H1 (cell line): ENCODE measurements at regions not wholly inside any gene's neighbourhood (a gene's known extent, or its start where the extent isn't known, plus 50 kb on each side); places are given as distances from the start of the nearest gene placed in this dataset.

Source experiments
- CTCF ChIA-PET: fragments of 300-600 bp; sonication (Branson Sonifier 250); formaldehyde crosslinking; loops from one replicate; lab custom pipeline; 2021; ENCODE audit not compliant: partially characterized antibody; lab: Charles Lee
- POLR2A ChIA-PET: fragments of 300-600 bp; sonication (Branson Sonifier 250); formaldehyde crosslinking; loops from one replicate; lab custom pipeline; 2021; ENCODE audit warnings: inconsistent platforms; ENCODE audit not compliant: partially characterized antibody; lab: Charles Lee
- DNase-seq, 2 experiments: peaks; one replicate each; pipeline versions ENCODE4 v3.0.0 to v3.0.0-alpha.2; 2010 to 2022; ENCODE audit warnings: low spot score in 2 of 2, low read depth in 1 of 2, mixed read lengths in 1 of 2
- FAIRE-seq: peaks from 2 replicates; lab custom pipeline; 2011; peaks lifted over from hg19 to GRCh38; lab: Jason Lieb, UNC
- H2AFZ ChIP-seq: 2 replicates; pipeline ENCODE4 v1.8.1; 2012; ENCODE audit warnings: low read length, inconsistent platforms
- H2AK5ac ChIP-seq: 2 replicates; pipeline ENCODE4 v1.6.1; 2013; ENCODE audit warnings: low read depth, low read length
- H2BK120ac ChIP-seq: replicated peaks from 2 replicates; pipeline ENCODE3; 2013; ENCODE audit warnings: low read depth, low read length, inconsistent platforms
- H2BK12ac ChIP-seq: 2 replicates; pipeline ENCODE4 v1.6.1; 2013; ENCODE audit warnings: low read depth, low read length
- H2BK15ac ChIP-seq: 2 replicates; pipeline ENCODE4 v1.6.1; 2013; ENCODE audit warnings: low read length
- H2BK20ac ChIP-seq: 2 replicates; pipeline ENCODE4 v1.6.1; 2013; ENCODE audit warnings: low read length
- H2BK5ac ChIP-seq: 2 replicates; pipeline ENCODE4 v1.6.1; 2013; ENCODE audit warnings: low read depth, low read length
- H3K14ac ChIP-seq: 2 replicates; pipeline ENCODE4 v1.6.1; 2013; ENCODE audit warnings: inconsistent platforms; ENCODE audit not compliant: insufficient read length
- H3K18ac ChIP-seq: 2 replicates; pipeline ENCODE4 v1.6.1; 2013; ENCODE audit warnings: low read length; ENCODE audit errors: extremely low read depth
- H3K23ac ChIP-seq: 2 replicates; pipeline ENCODE4 v1.6.1; 2013; ENCODE audit warnings: inconsistent platforms; ENCODE audit not compliant: insufficient read length
- H3K23me2 ChIP-seq: 2 replicates; pipeline ENCODE4 v1.6.1; 2013; ENCODE audit warnings: low read depth, low read length
- H3K27ac ChIP-seq: 2 replicates; pipeline ENCODE4 v1.6.1; 2011; ENCODE audit warnings: low read depth, low read length, inconsistent platforms
- H3K27me3 ChIP-seq, 4 experiments: replicated peaks in 1 of 4; 1 replicate in 1 of 4; 2 replicates in 3 of 4; pipeline versions ENCODE4 v1.6.1 to v1.8.1; 2011 to 2013; ENCODE audit warnings: low read length in 3 of 4, mild to moderate bottlenecking in 3 of 4, inconsistent platforms in 2 of 4, mixed read lengths in 2 of 4, moderate library complexity in 1 of 4; ENCODE audit not compliant: control insufficient read depth in 3 of 4, insufficient read depth in 3 of 4; ENCODE audit errors: extremely low read depth in 1 of 4
- H3K36me3 ChIP-seq, 4 experiments: 2 replicates each; pipeline versions ENCODE4 v1.6.1 to v1.8.1; 2011 to 2013; ENCODE audit warnings: mild to moderate bottlenecking in 4 of 4, low read length in 3 of 4, moderate library complexity in 2 of 4, control low read depth in 1 of 4, inconsistent platforms in 1 of 4; ENCODE audit not compliant: insufficient read depth in 4 of 4, control insufficient read depth in 2 of 4
- H3K4ac ChIP-seq: replicated peaks from 2 replicates; pipeline ENCODE3; 2013; ENCODE audit warnings: low read length, low read depth, mixed read lengths, inconsistent platforms; ENCODE audit not compliant: insufficient read length
- H3K4me1 ChIP-seq, 4 experiments: replicated peaks in 1 of 4; 1 replicate in 1 of 4; 2 replicates in 3 of 4; pipeline versions ENCODE4 v1.6.1 to v1.8.1; 2011 to 2013; ENCODE audit warnings: low read length in 3 of 4, inconsistent platforms in 2 of 4, mixed read lengths in 1 of 4; ENCODE audit not compliant: insufficient read depth in 4 of 4, control insufficient read depth in 3 of 4
- H3K4me2 ChIP-seq, 2 experiments: 2 replicates each; pipeline versions ENCODE4 v1.6.1 to v1.8.1; 2011 to 2013; ENCODE audit warnings: low read depth in 2 of 2, low read length in 2 of 2, control low read depth in 1 of 2, inconsistent platforms in 1 of 2, mild to moderate bottlenecking in 1 of 2; ENCODE audit not compliant: insufficient read depth in 1 of 2
- H3K4me3 ChIP-seq, 4 experiments: fragments of 200-600, 300-600 bp in 1 of 4; sonication (generic), shearing (Covaris generic), sonication (Bioruptor Twin) in 1 of 4; 2 replicates each; pipeline versions ENCODE4 v1.5.1 to v1.8.1; 2011 to 2016; ENCODE audit warnings: low read length in 4 of 4, low read depth in 3 of 4, control low read depth in 2 of 4, inconsistent platforms in 2 of 4, mild to moderate bottlenecking in 2 of 4, mixed read lengths in 1 of 4, moderate library complexity in 1 of 4; ENCODE audit not compliant: insufficient read depth in 2 of 4; ENCODE audit errors: extremely low read depth in 1 of 4
- H3K56ac ChIP-seq: replicated peaks from 2 replicates; pipeline ENCODE3; 2013; ENCODE audit warnings: low read depth, mild to moderate bottlenecking, mixed read lengths, low read length, inconsistent platforms; ENCODE audit not compliant: insufficient read length
- H3K79me1 ChIP-seq: 2 replicates; pipeline ENCODE4 v1.6.1; 2013; ENCODE audit warnings: low read depth, low read length, control low read depth
- H3K79me2 ChIP-seq, 2 experiments: 2 replicates each; pipeline versions ENCODE4 v1.6.1 to v1.8.1; 2012 to 2013; ENCODE audit warnings: low read length in 2 of 2, mild to moderate bottlenecking in 2 of 2, inconsistent platforms in 1 of 2; ENCODE audit not compliant: insufficient read depth in 2 of 2, control insufficient read depth in 1 of 2
- H3K9ac ChIP-seq, 4 experiments: replicated peaks in 1 of 4; 1 replicate in 1 of 4; 2 replicates in 3 of 4; pipeline versions ENCODE4 v1.6.1 to v1.8.1; 2011 to 2013; ENCODE audit warnings: low read depth in 3 of 4, low read length in 3 of 4, control low read depth in 2 of 4, mild to moderate bottlenecking in 2 of 4, moderate library complexity in 2 of 4, inconsistent platforms in 1 of 4; ENCODE audit errors: extremely low read depth in 1 of 4
- H3K9me3 ChIP-seq, 2 experiments: 2 replicates each; pipeline versions ENCODE4 v1.6.1 to v1.8.1; 2012 to 2013; ENCODE audit warnings: mild to moderate bottlenecking in 2 of 2, moderate library complexity in 2 of 2, control low read depth in 1 of 2, inconsistent platforms in 1 of 2, low read depth in 1 of 2, low read length in 1 of 2, mixed read lengths in 1 of 2; ENCODE audit not compliant: insufficient read depth in 2 of 2
- H4K20me1 ChIP-seq, 2 experiments: replicated peaks in 1 of 2; 2 replicates each; pipeline versions ENCODE3 to v1.8.1; 2011 to 2013; ENCODE audit warnings: inconsistent platforms in 2 of 2, low read length in 2 of 2, mild to moderate bottlenecking in 1 of 2; ENCODE audit not compliant: insufficient read depth in 2 of 2, control insufficient read depth in 1 of 2
- H4K5ac ChIP-seq: 2 replicates; pipeline ENCODE4 v1.6.1; 2013; ENCODE audit warnings: low read length, low read depth, mixed read lengths, inconsistent platforms; ENCODE audit not compliant: insufficient read length
- H4K8ac ChIP-seq: 2 replicates; pipeline ENCODE4 v1.8.0; 2013; ENCODE audit warnings: mild to moderate bottlenecking, moderate library complexity, low read length, inconsistent platforms; ENCODE audit not compliant: insufficient read depth; ENCODE audit errors: extremely low read depth
- H4K91ac ChIP-seq: replicated peaks from 2 replicates; pipeline ENCODE3; 2013; ENCODE audit warnings: low read length, mixed read lengths, inconsistent platforms; ENCODE audit not compliant: insufficient read length
- BACH1 ChIP-seq: IDR thresholded peaks from 2 replicates; pipeline ENCODE4 v1.6.1; 2012; ENCODE audit warnings: low read length, improper control_type of control experiment
- CEBPB ChIP-seq: IDR thresholded peaks from 2 replicates; pipeline ENCODE4 v1.6.1; 2012; ENCODE audit warnings: low read depth, low read length
- POLR2AphosphoS5 ChIP-seq: IDR thresholded peaks from 2 replicates; pipeline ENCODE4 v1.6.1; 2011; ENCODE audit warnings: low read depth, low read length
- RFX5 ChIP-seq: IDR thresholded peaks from 2 replicates; pipeline ENCODE4 v1.6.1; 2011; ENCODE audit warnings: low read depth, low read length, improper control_type of control experiment, borderline replicate concordance
- TAF1 ChIP-seq: IDR thresholded peaks from 2 replicates; pipeline ENCODE4 v1.6.1; 2011; ENCODE audit warnings: mild to moderate bottlenecking, low read depth, low read length
- WGBS, 2 experiments: shearing (Covaris generic) in 1 of 2; methylation state at CpG; one replicate each; pipeline versions ENCODE4 v1.1.6 to v1.1.7; 2013 to 2015; ENCODE audit warnings: low lambda C conversion rate in 2 of 2, mixed read lengths in 2 of 2, inconsistent platforms in 1 of 2, low coverage in 1 of 2, missing lambda C conversion rate in 1 of 2; ENCODE audit not compliant: insufficient replicate concordance in 2 of 2, insufficient coverage in 1 of 2, insufficient read length in 1 of 2; ENCODE audit errors: extremely low coverage in 1 of 2, missing lambda C conversion rate in 1 of 2; 5-methylcytosine and 5-hydroxymethylcytosine counted together
- TF ChIP-seq, protein P1 (sequence below), 3 experiments: IDR thresholded peaks; 1 replicate in 2 of 3; 2 replicates in 1 of 3; pipeline versions ENCODE4 v1.5.1 to v1.6.1; 2011; ENCODE audit warnings: low read length in 3 of 3, mild to moderate bottlenecking in 3 of 3, inconsistent platforms in 2 of 3, low read depth in 1 of 3, moderate library complexity in 1 of 3; ENCODE audit not compliant: insufficient read depth in 1 of 3; ENCODE audit errors: control extremely low read depth in 1 of 3

DNA sequence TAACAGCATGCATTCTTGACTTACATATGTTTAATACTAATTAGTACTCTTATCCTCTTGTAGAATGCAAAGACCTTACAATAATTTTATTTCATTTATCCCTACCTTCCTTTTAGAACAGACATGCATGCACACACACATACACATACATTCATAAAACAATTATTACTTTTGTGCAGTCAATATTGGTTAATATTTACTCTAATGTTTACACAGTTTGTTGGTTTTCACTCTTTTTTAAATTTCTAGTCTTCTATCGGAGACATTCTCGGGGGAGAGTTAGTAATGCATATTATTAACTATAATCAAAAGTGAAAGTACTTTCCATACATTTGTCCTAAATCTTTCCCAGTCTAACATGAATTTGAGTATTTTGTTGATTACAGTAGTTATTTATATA, 317.7 kb upstream of the DPH6 start:
- CTCF ChIA-PET = no interaction called here
- 92% methylated on average over 2 of the region's 2 CpGs; no CpG with 5 or more reads in 1 of the 2 experiments for WGBS, 2 experiments
- H3K56ac ChIP-seq = no peak overlapping the region
- no peak for TF ChIP-seq BACH1
- no peak for TF ChIP-seq CEBPB
- TF ChIP-seq, protein P1, sequence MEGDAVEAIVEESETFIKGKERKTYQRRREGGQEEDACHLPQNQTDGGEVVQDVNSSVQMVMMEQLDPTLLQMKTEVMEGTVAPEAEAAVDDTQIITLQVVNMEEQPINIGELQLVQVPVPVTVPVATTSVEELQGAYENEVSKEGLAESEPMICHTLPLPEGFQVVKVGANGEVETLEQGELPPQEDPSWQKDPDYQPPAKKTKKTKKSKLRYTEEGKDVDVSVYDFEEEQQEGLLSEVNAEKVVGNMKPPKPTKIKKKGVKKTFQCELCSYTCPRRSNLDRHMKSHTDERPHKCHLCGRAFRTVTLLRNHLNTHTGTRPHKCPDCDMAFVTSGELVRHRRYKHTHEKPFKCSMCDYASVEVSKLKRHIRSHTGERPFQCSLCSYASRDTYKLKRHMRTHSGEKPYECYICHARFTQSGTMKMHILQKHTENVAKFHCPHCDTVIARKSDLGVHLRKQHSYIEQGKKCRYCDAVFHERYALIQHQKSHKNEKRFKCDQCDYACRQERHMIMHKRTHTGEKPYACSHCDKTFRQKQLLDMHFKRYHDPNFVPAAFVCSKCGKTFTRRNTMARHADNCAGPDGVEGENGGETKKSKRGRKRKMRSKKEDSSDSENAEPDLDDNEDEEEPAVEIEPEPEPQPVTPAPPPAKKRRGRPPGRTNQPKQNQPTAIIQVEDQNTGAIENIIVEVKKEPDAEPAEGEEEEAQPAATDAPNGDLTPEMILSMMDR (IDR thresholded peaks at IDR 0.05; ENCODE audit: control extremely low read depth in 1 of 3, insufficient read depth in 1 of 3, low read depth in 1 of 3, low read length in 3 of 3) = no peak
- no peak for TF ChIP-seq TAF1
- TF ChIP-seq POLR2AphosphoS5 = no peak
- TF ChIP-seq RFX5 = no peak

More for the DNA sequence above, 317.7 kb upstream of the DPH6 start:
- no peaks in the 10 kb centered on the region for H4K20me1 ChIP-seq
- no peaks in the 10 kb centered on the region; a peak in 1 of 8 replicates for H3K36me3 ChIP-seq
- H3K23me2 ChIP-seq = no peaks in the 10 kb centered on the region
- no peak overlapping the region for H3K23ac ChIP-seq
- H4K91ac ChIP-seq = no peak overlapping the region
- H3K4ac ChIP-seq = no peak overlapping the region
- H2AK5ac ChIP-seq = no peak overlapping the region
- no peaks in the 10 kb centered on the region for H3K9me3 ChIP-seq
- no peak overlapping the region for H2BK12ac ChIP-seq
- no peak overlapping the region for H3K9ac ChIP-seq
- no peak overlapping the region for H2BK15ac ChIP-seq
- H4K8ac ChIP-seq = no peak overlapping the region
- POLR2A ChIA-PET = no interaction called here
- no peak overlapping the region for H3K4me3 ChIP-seq
- no peak overlapping the region for H2BK5ac ChIP-seq
- H3K18ac ChIP-seq = no peak overlapping the region
- no peak overlapping the region for H3K14ac ChIP-seq
- no peak overlapping the region for H3K4me2 ChIP-seq
- H2AFZ ChIP-seq = no peak overlapping the region
- no peak overlapping the region for H4K5ac ChIP-seq
- H3K79me2 ChIP-seq = no peaks in the 10 kb centered on the region
- no peak overlapping the region for H3K27ac ChIP-seq
- no peak overlapping the region for H2BK20ac ChIP-seq
- DNase-seq = no peak
- no peaks in the 10 kb centered on the region for H3K4me1 ChIP-seq
- H3K79me1 ChIP-seq = no peaks in the 10 kb centered on the region
- no peaks in the 10 kb centered on the region for H3K27me3 ChIP-seq
- FAIRE-seq = no peak
- no peak overlapping the region for H2BK120ac ChIP-seq
